ENCODE measurements at regions not wholly inside any gene's neighbourhood (a gene's known extent, or its start where the extent isn't known, plus 50 kb on each side); places are given as distances from the start of the nearest gene placed in this dataset.

DNA sequence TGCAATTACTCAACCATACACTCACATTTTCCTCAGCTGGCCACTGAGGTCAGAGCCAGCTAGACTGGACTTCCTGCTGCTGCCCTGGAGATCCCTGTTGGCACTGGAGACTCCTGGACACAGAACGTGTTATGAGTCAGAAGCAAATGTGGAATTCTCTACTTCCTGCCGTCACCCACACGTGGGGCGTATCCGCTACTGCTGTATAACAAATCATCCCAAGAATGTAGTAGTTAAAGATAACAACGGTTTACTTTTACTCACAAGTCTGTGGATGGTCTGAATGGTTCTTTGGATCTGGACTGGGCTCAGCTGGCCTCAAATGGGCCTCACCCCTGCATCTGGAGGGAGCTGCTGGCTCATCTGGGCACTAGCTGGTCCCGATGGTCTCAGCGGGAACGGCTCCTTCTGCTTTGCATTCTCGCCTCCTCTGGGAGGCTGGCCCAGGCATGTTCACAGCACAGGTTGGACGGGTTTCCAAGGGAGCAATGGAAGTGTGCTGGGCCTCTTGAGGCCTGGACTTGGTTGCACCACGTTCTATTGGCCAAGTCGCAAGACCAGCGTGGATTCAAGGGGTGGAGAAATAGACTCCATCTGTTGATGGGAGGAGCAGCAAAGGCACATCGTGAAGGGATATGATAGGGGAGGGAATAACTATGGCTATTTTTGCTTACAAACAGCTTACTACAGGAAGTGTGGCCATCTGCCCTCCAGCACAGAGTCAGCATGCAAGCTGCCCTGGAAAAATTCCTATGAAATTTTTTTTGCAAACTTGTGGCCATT lies 118.5 kb downstream of the SNX5 start:
- no peaks in the 10 kb centered on the region for H3K36me3 ChIP-seq
- TF ChIP-seq, protein P1, sequence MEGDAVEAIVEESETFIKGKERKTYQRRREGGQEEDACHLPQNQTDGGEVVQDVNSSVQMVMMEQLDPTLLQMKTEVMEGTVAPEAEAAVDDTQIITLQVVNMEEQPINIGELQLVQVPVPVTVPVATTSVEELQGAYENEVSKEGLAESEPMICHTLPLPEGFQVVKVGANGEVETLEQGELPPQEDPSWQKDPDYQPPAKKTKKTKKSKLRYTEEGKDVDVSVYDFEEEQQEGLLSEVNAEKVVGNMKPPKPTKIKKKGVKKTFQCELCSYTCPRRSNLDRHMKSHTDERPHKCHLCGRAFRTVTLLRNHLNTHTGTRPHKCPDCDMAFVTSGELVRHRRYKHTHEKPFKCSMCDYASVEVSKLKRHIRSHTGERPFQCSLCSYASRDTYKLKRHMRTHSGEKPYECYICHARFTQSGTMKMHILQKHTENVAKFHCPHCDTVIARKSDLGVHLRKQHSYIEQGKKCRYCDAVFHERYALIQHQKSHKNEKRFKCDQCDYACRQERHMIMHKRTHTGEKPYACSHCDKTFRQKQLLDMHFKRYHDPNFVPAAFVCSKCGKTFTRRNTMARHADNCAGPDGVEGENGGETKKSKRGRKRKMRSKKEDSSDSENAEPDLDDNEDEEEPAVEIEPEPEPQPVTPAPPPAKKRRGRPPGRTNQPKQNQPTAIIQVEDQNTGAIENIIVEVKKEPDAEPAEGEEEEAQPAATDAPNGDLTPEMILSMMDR (IDR thresholded peaks at IDR 0.05): no peak
- no peaks in the 10 kb centered on the region for H3K27me3 ChIP-seq
- intact Hi-C loops (cut with DNase I): loop anchor here (1.0 kb wide), 3 partner anchors 14 to 168 kb away; partner anchors contain the start of gene RRBP1
- H3K27ac ChIP-seq: peak overlapping the region; percentile 90 to 93
- H3K4me3 ChIP-seq: peak overlapping the region in 1 of 2 donors; percentile 8
- H3K4me1 ChIP-seq: peaks cover 7 to 14% of the 10 kb centered on the region in 2 donors
- DNase-seq (ENCODE audit: low spot score in 2 of 2): peak; percentile 78 to 97
- H3K9me3 ChIP-seq: no peaks in the 10 kb centered on the region

DNA sequence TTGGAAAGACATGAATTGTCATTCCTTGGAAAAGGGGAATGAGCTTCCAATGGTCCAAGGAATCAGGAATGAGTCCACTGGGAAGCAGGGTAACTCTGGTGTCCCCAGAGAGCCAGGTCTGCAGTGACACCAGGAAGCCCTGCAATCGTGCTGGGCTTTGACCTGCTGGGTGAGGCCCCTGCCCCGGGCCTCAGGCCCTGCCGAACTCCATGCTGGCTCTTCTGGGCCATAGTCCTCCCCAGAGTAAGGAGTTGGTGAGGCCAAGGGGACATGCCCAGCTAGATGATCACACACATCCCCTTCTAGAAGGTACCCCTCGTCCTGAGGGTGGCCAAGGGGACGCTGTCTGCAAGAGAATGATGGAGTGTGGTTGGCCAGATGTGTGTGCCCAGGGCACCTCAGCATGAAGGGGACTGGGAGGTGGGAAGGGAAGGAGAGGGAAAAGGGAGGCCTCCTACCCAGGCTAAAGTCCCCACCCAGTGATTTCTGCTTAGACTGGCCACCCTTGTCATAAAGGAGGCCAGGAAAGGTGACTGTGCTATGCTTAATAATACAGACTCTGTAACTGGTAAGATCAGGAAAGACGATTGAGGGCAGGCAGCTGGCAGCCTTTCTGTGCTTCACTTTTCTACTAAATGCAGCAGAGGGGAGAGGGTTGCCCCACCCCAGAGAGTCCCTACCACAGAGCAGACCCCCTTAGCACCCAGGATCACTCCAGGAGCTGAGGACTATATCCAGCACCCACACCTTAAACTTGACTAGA lies 119.3 kb downstream of the SNX5 start:
- DNase-seq (ENCODE audit: low spot score in 2 of 2): no peak
- Histone ChIP-seq H3K27ac (peak overlapping the region; percentile 90 to 93), H3K9me3 (no peaks in the 10 kb centered on the region), H3K4me3 (no peak overlapping the region), H3K4me1 (peaks cover 7 to 15% of the 10 kb centered on the region in 2 donors), H3K27me3 (no peaks in the 10 kb centered on the region), H3K36me3 (no peaks in the 10 kb centered on the region)
- TF ChIP-seq, protein P1 (IDR thresholded peaks at IDR 0.05): no peak
- intact Hi-C loops (cut with DNase I): no loop called here

DNA sequence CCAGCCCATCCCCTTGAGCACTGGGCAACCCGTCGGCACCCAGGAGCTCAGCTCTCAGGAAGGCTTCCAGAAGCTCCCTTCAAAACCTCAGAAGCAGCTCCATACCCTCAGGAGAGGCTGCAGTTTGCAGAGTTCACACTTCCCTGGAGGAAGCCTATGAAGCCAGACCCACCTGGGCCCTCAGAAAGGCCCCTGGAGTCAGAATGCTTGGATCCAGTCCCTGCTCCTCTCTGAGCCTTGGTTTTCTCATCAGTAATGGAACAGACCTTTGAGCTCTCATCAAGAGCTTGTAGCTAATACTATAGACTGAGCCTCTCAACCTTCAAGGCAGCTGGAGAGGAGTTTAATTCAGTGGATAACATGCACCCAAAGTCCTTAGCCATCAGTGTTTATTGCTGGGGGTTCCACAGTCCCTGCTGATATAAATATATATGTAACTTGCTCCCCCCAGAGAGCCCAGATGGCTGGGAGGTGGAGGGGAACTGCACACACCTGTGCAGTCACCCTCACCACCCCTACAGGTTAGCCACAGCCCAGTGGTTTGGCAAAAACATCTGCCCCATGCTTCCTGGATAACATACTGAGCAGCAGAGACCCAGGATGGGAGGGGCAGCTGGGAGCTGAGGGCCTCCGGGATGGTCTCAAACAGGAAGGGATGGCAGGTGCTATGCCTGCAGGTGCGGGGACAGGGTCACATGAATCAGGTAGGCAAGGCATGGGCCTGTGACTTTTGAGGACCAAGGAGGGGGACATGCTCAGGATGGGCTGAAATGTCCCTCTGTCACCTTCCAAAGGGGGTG lies 120.1 kb downstream of the SNX5 start:
- intact Hi-C loops (cut with DNase I): no loop called here
- Histone ChIP-seq H3K4me1 (peaks cover 7 to 22% of the 10 kb centered on the region in 2 donors), H3K9me3 (no peaks in the 10 kb centered on the region), H3K4me3 (no peak overlapping the region), H3K36me3 (no peaks in the 10 kb centered on the region), H3K27me3 (no peaks in the 10 kb centered on the region), H3K27ac (peak overlapping the region; percentile 90 to 93)
- TF ChIP-seq, protein P1 (IDR thresholded peaks at IDR 0.05): no peak
- no peak for DNase-seq (ENCODE audit: low spot score in 2 of 2)

DNA sequence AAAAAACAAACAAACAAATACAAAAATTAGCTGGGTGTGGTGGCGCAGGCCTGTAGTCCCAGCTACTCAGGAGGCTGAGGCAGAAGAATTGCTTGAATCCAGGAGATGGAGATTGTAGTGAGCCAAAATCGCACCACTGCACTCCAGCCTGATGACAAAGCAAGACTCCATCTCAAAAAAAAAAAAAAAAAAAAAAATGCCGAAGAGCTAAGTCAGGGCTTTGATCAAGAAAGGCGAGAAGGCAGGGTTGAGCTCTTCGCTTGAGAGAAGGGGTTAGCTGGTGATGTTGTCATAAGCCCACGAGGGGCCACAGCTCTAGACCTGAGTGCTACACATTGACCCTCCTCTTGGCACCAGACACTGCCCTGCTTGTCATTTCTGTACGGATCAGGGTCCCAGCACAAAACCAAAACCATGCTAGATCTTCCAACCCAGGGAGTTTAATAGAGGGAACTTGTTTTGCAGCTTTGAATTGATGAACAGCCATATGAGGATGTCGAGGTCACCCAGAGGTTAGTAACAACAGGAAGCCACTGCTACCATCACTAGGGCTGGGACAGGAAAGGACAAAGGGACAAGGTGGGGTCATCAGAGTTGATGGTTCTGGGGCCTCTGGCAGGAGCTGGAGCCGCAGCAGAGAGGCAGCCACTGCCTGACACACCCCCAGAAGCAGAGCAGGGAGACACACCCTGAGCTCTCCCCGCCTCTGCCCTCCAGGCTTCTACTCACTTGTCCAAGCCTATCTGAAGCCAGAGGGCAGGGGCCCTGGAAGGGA lies 122.7 kb downstream of the SNX5 start:
- H3K27me3 ChIP-seq: no peaks in the 10 kb centered on the region
- no peak overlapping the region for H3K27ac ChIP-seq
- TF ChIP-seq, protein P1 (IDR thresholded peaks at IDR 0.05): no peak
- H3K9me3 ChIP-seq: no peaks in the 10 kb centered on the region
- intact Hi-C loops (cut with DNase I): no loop called here
- H3K4me1 ChIP-seq: peaks cover 21 to 43% of the 10 kb centered on the region in 2 donors
- no peak for DNase-seq (ENCODE audit: low spot score in 2 of 2)
- no peak overlapping the region for H3K4me3 ChIP-seq
- no peaks in the 10 kb centered on the region for H3K36me3 ChIP-seq

Measured in ascending aorta (tissue), 2 donors.